ENCODE measurements at regions not wholly inside any gene's neighbourhood (a gene's known extent, or its start where the extent isn't known, plus 50 kb on each side); places are given as distances from the start of the nearest gene placed in this dataset.
"Not testable (repeated sequence)": the region's sequence is repeated elsewhere in the genome, so short reads cannot be mapped to it uniquely, and the experiment has no call there.

GRCh38 chr14:58738189-58738836, 100.6 kb downstream of the DACT1 start:
- no peaks in the 10 kb centered on the region for H3K27me3 ChIP-seq (ENCODE audit: control insufficient read depth in 1 of 2, insufficient read depth in 2 of 2, low read length in 2 of 2)
- H3K36me3 ChIP-seq (ENCODE audit: control insufficient read depth in 2 of 2, insufficient read depth in 2 of 2, low read length in 1 of 2), result no peaks in the 10 kb centered on the region
- no peaks in the 10 kb centered on the region for H3K9me3 ChIP-seq (ENCODE audit: control insufficient read depth in 2 of 2, insufficient read depth in 1 of 2, low read depth in 1 of 2, low read length in 1 of 2)
- no peak overlapping the region for H3K27ac ChIP-seq (ENCODE audit: low read depth in 2 of 2, low read length in 1 of 2)
- 19 to 68% methylated on average over 3 of the region's 3 CpGs for WGBS, 2 donors
- H3K4me1 ChIP-seq (ENCODE audit: control insufficient read depth in 2 of 2, insufficient read depth in 2 of 2, low read length in 1 of 2), result no peaks in the 10 kb centered on the region
- H3K4me3 ChIP-seq (ENCODE audit: low read depth in 1 of 2, low read length in 2 of 2), result no peak overlapping the region

GRCh38 chr14:58738876-58739275, 101.1 kb downstream of the DACT1 start:
- 68 to 76% methylated on average over 2 of the region's 2 CpGs for WGBS, 2 donors
- H3K36me3 ChIP-seq (ENCODE audit: control insufficient read depth in 2 of 2, insufficient read depth in 2 of 2, low read length in 1 of 2), result no peaks in the 10 kb centered on the region
- H3K27ac ChIP-seq (ENCODE audit: low read depth in 2 of 2, low read length in 1 of 2), result no peak overlapping the region
- H3K4me1 ChIP-seq (ENCODE audit: control insufficient read depth in 2 of 2, insufficient read depth in 2 of 2, low read length in 1 of 2), result no peaks in the 10 kb centered on the region
- H3K4me3 ChIP-seq (ENCODE audit: low read depth in 1 of 2, low read length in 2 of 2), result no peak overlapping the region
- H3K9me3 ChIP-seq (ENCODE audit: control insufficient read depth in 2 of 2, insufficient read depth in 1 of 2, low read depth in 1 of 2, low read length in 1 of 2), result no peaks in the 10 kb centered on the region
- no peaks in the 10 kb centered on the region for H3K27me3 ChIP-seq (ENCODE audit: control insufficient read depth in 1 of 2, insufficient read depth in 2 of 2, low read length in 2 of 2)

- Histone ChIP-seq H3K4me3 (ENCODE audit: low read depth in 1 of 2, low read length in 2 of 2) (no peak overlapping the region), H3K27ac (ENCODE audit: low read depth in 2 of 2, low read length in 1 of 2) (no peak overlapping the region), H3K36me3 (ENCODE audit: control insufficient read depth in 2 of 2, insufficient read depth in 2 of 2, low read length in 1 of 2) (no peaks in the 10 kb centered on the region), H3K4me1 (ENCODE audit: control insufficient read depth in 2 of 2, insufficient read depth in 2 of 2, low read length in 1 of 2) (no peaks in the 10 kb centered on the region), H3K9me3 (ENCODE audit: control insufficient read depth in 2 of 2, insufficient read depth in 1 of 2, low read depth in 1 of 2, low read length in 1 of 2) (no peaks in the 10 kb centered on the region), H3K27me3 (ENCODE audit: control insufficient read depth in 1 of 2, insufficient read depth in 2 of 2, low read length in 2 of 2) (no peaks in the 10 kb centered on the region)
- 87 to 91% methylated on average over 3 of the region's 3 CpGs for WGBS, 2 donors
Observed at GRCh38 chr14:58739674-58740073, 101.9 kb downstream of the DACT1 start.

- Histone ChIP-seq H3K27ac (ENCODE audit: low read depth in 2 of 2, low read length in 1 of 2) (no peak overlapping the region), H3K27me3 (ENCODE audit: control insufficient read depth in 1 of 2, insufficient read depth in 2 of 2, low read length in 2 of 2) (no peaks in the 10 kb centered on the region), H3K4me1 (ENCODE audit: control insufficient read depth in 2 of 2, insufficient read depth in 2 of 2, low read length in 1 of 2) (no peaks in the 10 kb centered on the region), H3K4me3 (ENCODE audit: low read depth in 1 of 2, low read length in 2 of 2) (no peak overlapping the region), H3K36me3 (ENCODE audit: control insufficient read depth in 2 of 2, insufficient read depth in 2 of 2, low read length in 1 of 2) (no peaks in the 10 kb centered on the region), H3K9me3 (ENCODE audit: control insufficient read depth in 2 of 2, insufficient read depth in 1 of 2, low read depth in 1 of 2, low read length in 1 of 2) (no peaks in the 10 kb centered on the region)
- WGBS, 2 donors, result 61 to 64% methylated on average over 4 of the region's 4 CpGs
Observed at GRCh38 chr14:58740379-58740935, 102.7 kb downstream of the DACT1 start.

GRCh38 chr14:58744801-58745394, 107.1 kb downstream of the DACT1 start:
- Histone ChIP-seq H3K4me3 (ENCODE audit: low read depth in 1 of 2, low read length in 2 of 2) (no peak overlapping the region), H3K4me1 (ENCODE audit: control insufficient read depth in 2 of 2, insufficient read depth in 2 of 2, low read length in 1 of 2) (peaks cover 0 to 8% of the 10 kb centered on the region in 2 donors), H3K27ac (ENCODE audit: low read depth in 2 of 2, low read length in 1 of 2) (no peak overlapping the region), H3K27me3 (ENCODE audit: control insufficient read depth in 1 of 2, insufficient read depth in 2 of 2, low read length in 2 of 2) (no peaks in the 10 kb centered on the region), H3K36me3 (ENCODE audit: control insufficient read depth in 2 of 2, insufficient read depth in 2 of 2, low read length in 1 of 2) (no peaks in the 10 kb centered on the region), H3K9me3 (ENCODE audit: control insufficient read depth in 2 of 2, insufficient read depth in 1 of 2, low read depth in 1 of 2, low read length in 1 of 2) (no peaks in the 10 kb centered on the region)
- 60 to 72% methylated on average over 5 of the region's 5 CpGs for WGBS, 2 donors

- H3K4me3 ChIP-seq (ENCODE audit: low read depth in 1 of 2, low read length in 2 of 2), result no peak overlapping the region
- WGBS, 2 donors, result 19 to 23% methylated on average over 1 of the region's 1 CpG
- no peak overlapping the region for H3K27ac ChIP-seq (ENCODE audit: low read depth in 2 of 2, low read length in 1 of 2)
- no peaks in the 10 kb centered on the region for H3K36me3 ChIP-seq (ENCODE audit: control insufficient read depth in 2 of 2, insufficient read depth in 2 of 2, low read length in 1 of 2)
- H3K9me3 ChIP-seq (ENCODE audit: control insufficient read depth in 2 of 2, insufficient read depth in 1 of 2, low read depth in 1 of 2, low read length in 1 of 2), result no peaks in the 10 kb centered on the region
- H3K4me1 ChIP-seq (ENCODE audit: control insufficient read depth in 2 of 2, insufficient read depth in 2 of 2, low read length in 1 of 2), result peaks cover 0 to 15% of the 10 kb centered on the region in 2 donors
- H3K27me3 ChIP-seq (ENCODE audit: control insufficient read depth in 1 of 2, insufficient read depth in 2 of 2, low read length in 2 of 2), result no peaks in the 10 kb centered on the region
Observed at GRCh38 chr14:58746261-58746660, 108.5 kb downstream of the DACT1 start.

GRCh38 chr14:58746701-58747100, 108.9 kb downstream of the DACT1 start:
- H3K27ac ChIP-seq (ENCODE audit: low read depth in 2 of 2, low read length in 1 of 2), result peak overlapping the region in 1 of 2 donors; percentile 25
- no peaks in the 10 kb centered on the region for H3K27me3 ChIP-seq (ENCODE audit: control insufficient read depth in 1 of 2, insufficient read depth in 2 of 2, low read length in 2 of 2)
- WGBS, 2 donors, result 63 to 68% methylated on average over 3 of the region's 3 CpGs
- H3K4me1 ChIP-seq (ENCODE audit: control insufficient read depth in 2 of 2, insufficient read depth in 2 of 2, low read length in 1 of 2), result peaks cover under 1 to 19% of the 10 kb centered on the region in 2 donors
- H3K9me3 ChIP-seq (ENCODE audit: control insufficient read depth in 2 of 2, insufficient read depth in 1 of 2, low read depth in 1 of 2, low read length in 1 of 2), result no peaks in the 10 kb centered on the region
- no peaks in the 10 kb centered on the region for H3K36me3 ChIP-seq (ENCODE audit: control insufficient read depth in 2 of 2, insufficient read depth in 2 of 2, low read length in 1 of 2)
- no peak overlapping the region for H3K4me3 ChIP-seq (ENCODE audit: low read depth in 1 of 2, low read length in 2 of 2)

GRCh38 chr14:58747181-58747580, 109.4 kb downstream of the DACT1 start:
- WGBS, 2 donors, result 72 to 77% methylated on average over 7 of the region's 7 CpGs
- Histone ChIP-seq H3K27me3 (ENCODE audit: control insufficient read depth in 1 of 2, insufficient read depth in 2 of 2, low read length in 2 of 2) (no peaks in the 10 kb centered on the region), H3K4me1 (ENCODE audit: control insufficient read depth in 2 of 2, insufficient read depth in 2 of 2, low read length in 1 of 2) (peaks cover 5 to 23% of the 10 kb centered on the region in 2 donors), H3K27ac (ENCODE audit: low read depth in 2 of 2, low read length in 1 of 2) (peak overlapping the region in 1 of 2 donors; percentile 25), H3K4me3 (ENCODE audit: low read depth in 1 of 2, low read length in 2 of 2) (no peak overlapping the region), H3K9me3 (ENCODE audit: control insufficient read depth in 2 of 2, insufficient read depth in 1 of 2, low read depth in 1 of 2, low read length in 1 of 2) (no peaks in the 10 kb centered on the region), H3K36me3 (ENCODE audit: control insufficient read depth in 2 of 2, insufficient read depth in 2 of 2, low read length in 1 of 2) (no peaks in the 10 kb centered on the region)

- WGBS, 2 donors, result 86 to 90% methylated on average over 8 of the region's 8 CpGs
- not testable (repeated sequence) for H3K4me3 ChIP-seq (ENCODE audit: low read depth in 1 of 2, low read length in 2 of 2); H3K9me3 ChIP-seq (ENCODE audit: control insufficient read depth in 2 of 2, insufficient read depth in 1 of 2, low read depth in 1 of 2, low read length in 1 of 2); H3K36me3 ChIP-seq (ENCODE audit: control insufficient read depth in 2 of 2, insufficient read depth in 2 of 2, low read length in 1 of 2); H3K27ac ChIP-seq (ENCODE audit: low read depth in 2 of 2, low read length in 1 of 2); H3K27me3 ChIP-seq (ENCODE audit: control insufficient read depth in 1 of 2, insufficient read depth in 2 of 2, low read length in 2 of 2)
- H3K4me1 ChIP-seq (ENCODE audit: control insufficient read depth in 2 of 2, insufficient read depth in 2 of 2, low read length in 1 of 2), result peaks cover 5 to 24% of the 10 kb centered on the region in 2 donors
Observed at GRCh38 chr14:58748251-58748650, 110.5 kb downstream of the DACT1 start.

All from esophagus (tissue), 2 donors.